ENCODE measurements at regions not wholly inside any gene's neighbourhood (a gene's known extent, or its start where the extent isn't known, plus 50 kb on each side); places are given as distances from the start of the nearest gene placed in this dataset.
"Not testable (repeated sequence)": the region's sequence is repeated elsewhere in the genome, so short reads cannot be mapped to it uniquely, and the experiment has no call there.

- peaks cover 10% of the 10 kb centered on the region for H3K27me3 Mint-ChIP-seq
- Histone ChIP-seq H3K36me3 (ENCODE audit: insufficient read depth, low read length) (no peaks in the 10 kb centered on the region), H3K4me3 (ENCODE audit: low read length) (no peak overlapping the region), H3K9me3 (ENCODE audit: control insufficient read depth in 1 of 2, insufficient read depth in 1 of 2, low read length in 2 of 2) (no peaks in the 10 kb centered on the region), H3K27me3 (ENCODE audit: control insufficient read depth in 1 of 2, insufficient read depth in 2 of 2, low read length in 2 of 2) (no peaks in the 10 kb centered on the region), H3K4me1 (ENCODE audit: insufficient read depth, low read length) (no peaks in the 10 kb centered on the region), H3K27ac (ENCODE audit: low read depth in 1 of 2, low read length in 2 of 2) (no peak overlapping the region)
- ChIA-PET CTCF (no interaction called here), POLR2A (no interaction called here)
- no peaks in the 10 kb centered on the region for H3K4me1 Mint-ChIP-seq (ENCODE audit: low read depth)
- H3K4me3 Mint-ChIP-seq = no peak overlapping the region
- H3K36me3 Mint-ChIP-seq (ENCODE audit: low read depth) = no peaks in the 10 kb centered on the region
- intact Hi-C loops (cut with DNase I, micrococcal nuclease) = no loop called here
- H3K27ac Mint-ChIP-seq = no peak overlapping the region
- H3K9me3 Mint-ChIP-seq = no peaks in the 10 kb centered on the region
- TF ChIP-seq, protein P1, sequence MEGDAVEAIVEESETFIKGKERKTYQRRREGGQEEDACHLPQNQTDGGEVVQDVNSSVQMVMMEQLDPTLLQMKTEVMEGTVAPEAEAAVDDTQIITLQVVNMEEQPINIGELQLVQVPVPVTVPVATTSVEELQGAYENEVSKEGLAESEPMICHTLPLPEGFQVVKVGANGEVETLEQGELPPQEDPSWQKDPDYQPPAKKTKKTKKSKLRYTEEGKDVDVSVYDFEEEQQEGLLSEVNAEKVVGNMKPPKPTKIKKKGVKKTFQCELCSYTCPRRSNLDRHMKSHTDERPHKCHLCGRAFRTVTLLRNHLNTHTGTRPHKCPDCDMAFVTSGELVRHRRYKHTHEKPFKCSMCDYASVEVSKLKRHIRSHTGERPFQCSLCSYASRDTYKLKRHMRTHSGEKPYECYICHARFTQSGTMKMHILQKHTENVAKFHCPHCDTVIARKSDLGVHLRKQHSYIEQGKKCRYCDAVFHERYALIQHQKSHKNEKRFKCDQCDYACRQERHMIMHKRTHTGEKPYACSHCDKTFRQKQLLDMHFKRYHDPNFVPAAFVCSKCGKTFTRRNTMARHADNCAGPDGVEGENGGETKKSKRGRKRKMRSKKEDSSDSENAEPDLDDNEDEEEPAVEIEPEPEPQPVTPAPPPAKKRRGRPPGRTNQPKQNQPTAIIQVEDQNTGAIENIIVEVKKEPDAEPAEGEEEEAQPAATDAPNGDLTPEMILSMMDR (IDR thresholded peaks at IDR 0.05) = no peak
- DNase-seq (no peak), ATAC-seq (ENCODE audit: poor library complexity) (no peak)
Measured at GRCh38 chr2:2582998-2583545, 252.0 kb upstream of the MYT1L start.

GRCh38 chr2:2581331-2582159, 250.5 kb upstream of the MYT1L start:
- Histone ChIP-seq H3K27ac (ENCODE audit: low read depth in 1 of 2, low read length in 2 of 2) (no peak overlapping the region), H3K4me3 (ENCODE audit: low read length) (no peak overlapping the region), H3K4me1 (ENCODE audit: insufficient read depth, low read length) (no peaks in the 10 kb centered on the region), H3K9me3 (ENCODE audit: control insufficient read depth in 1 of 2, insufficient read depth in 1 of 2, low read length in 2 of 2) (no peaks in the 10 kb centered on the region), H3K27me3 (ENCODE audit: control insufficient read depth in 1 of 2, insufficient read depth in 2 of 2, low read length in 2 of 2) (no peaks in the 10 kb centered on the region), H3K36me3 (ENCODE audit: insufficient read depth, low read length) (no peaks in the 10 kb centered on the region)
- ATAC-seq (ENCODE audit: poor library complexity) (no peak), DNase-seq (no peak)
- Mint-ChIP-seq H3K4me3 (no peak overlapping the region), H3K4me1 (ENCODE audit: low read depth) (no peaks in the 10 kb centered on the region), H3K9me3 (no peaks in the 10 kb centered on the region), H3K27me3 (peaks cover 10% of the 10 kb centered on the region), H3K27ac (no peak overlapping the region), H3K36me3 (ENCODE audit: low read depth) (no peaks in the 10 kb centered on the region)
- CTCF ChIA-PET = no interaction called here
- intact Hi-C loops (cut with DNase I, micrococcal nuclease) = no loop called here
- POLR2A ChIA-PET = no interaction called here
- TF ChIP-seq, protein P1 (IDR thresholded peaks at IDR 0.05) = no peak

- peaks cover 10% of the 10 kb centered on the region for H3K27me3 Mint-ChIP-seq
- H3K27me3 ChIP-seq (ENCODE audit: control insufficient read depth in 1 of 2, insufficient read depth in 2 of 2, low read length in 2 of 2); H3K27ac ChIP-seq (ENCODE audit: low read depth in 1 of 2, low read length in 2 of 2); H3K9me3 Mint-ChIP-seq; POLR2A ChIA-PET; intact Hi-C loops (cut with DNase I, micrococcal nuclease); H3K36me3 Mint-ChIP-seq (ENCODE audit: low read depth); H3K36me3 ChIP-seq (ENCODE audit: insufficient read depth, low read length); CTCF ChIA-PET; DNase-seq; H3K9me3 ChIP-seq (ENCODE audit: control insufficient read depth in 1 of 2, insufficient read depth in 1 of 2, low read length in 2 of 2); H3K4me1 ChIP-seq (ENCODE audit: insufficient read depth, low read length); H3K27ac Mint-ChIP-seq; H3K4me3 Mint-ChIP-seq; H3K4me3 ChIP-seq (ENCODE audit: low read length); H3K4me1 Mint-ChIP-seq (ENCODE audit: low read depth); ATAC-seq (ENCODE audit: poor library complexity): not testable (repeated sequence)
Measured at GRCh38 chr2:2580841-2581240, 249.8 kb upstream of the MYT1L start.

Data from CD4-positive, alpha-beta T cell (primary cell).